Stimulated activated naive CD4-positive, alpha-beta T cell (primary cell): ENCODE measurements at regions not wholly inside any gene's neighbourhood (a gene's known extent, or its start where the extent isn't known, plus 50 kb on each side); places are given as distances from the start of the nearest gene placed in this dataset.
"Not testable (repeated sequence)": the region's sequence is repeated elsewhere in the genome, so short reads cannot be mapped to it uniquely, and the experiment has no call there.

Experiments
- DNase-seq, 6 experiments: peaks; one replicate each; lab custom pipeline; 2025; lab: John Stamatoyannopoulos, UW

GRCh38 chr1:121519042-121519755, 334.4 kb downstream of the SRGAP2C start:
- peak; percentile 72 to 84 (median 78) for DNase-seq

GRCh38 chr1:121519756-121520286, 335.0 kb downstream of the SRGAP2C start:
- peak in 1 of 6 experiments; percentile 1 for DNase-seq

- no peak for DNase-seq
These were observed 337.4 kb downstream of the SRGAP2C start for GRCh38 chr1:121522061-121522759.

- not testable (repeated sequence) for DNase-seq
These were observed 338.3 kb downstream of the SRGAP2C start for GRCh38 chr1:121523112-121523511.

DNA sequence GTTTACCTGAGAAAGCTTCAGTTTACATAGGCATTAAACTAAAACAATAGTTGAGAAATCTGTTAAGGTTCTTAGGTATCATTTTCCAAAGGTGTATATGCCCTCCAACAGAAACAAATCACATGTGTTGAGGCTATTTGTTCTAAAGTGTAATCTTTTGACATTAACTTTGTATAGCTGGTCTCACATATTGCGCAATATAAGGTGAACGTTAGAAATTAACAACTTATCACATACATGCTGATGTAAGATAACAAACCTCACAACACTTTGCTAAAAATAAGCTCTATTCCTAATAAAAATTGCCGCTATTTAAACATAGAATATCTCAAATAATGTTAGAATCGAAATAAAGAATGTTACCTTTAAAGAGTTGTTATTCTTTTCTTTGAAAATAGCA, 340.6 kb downstream of the SRGAP2C start:
- DNase-seq, result no peak

DNA sequence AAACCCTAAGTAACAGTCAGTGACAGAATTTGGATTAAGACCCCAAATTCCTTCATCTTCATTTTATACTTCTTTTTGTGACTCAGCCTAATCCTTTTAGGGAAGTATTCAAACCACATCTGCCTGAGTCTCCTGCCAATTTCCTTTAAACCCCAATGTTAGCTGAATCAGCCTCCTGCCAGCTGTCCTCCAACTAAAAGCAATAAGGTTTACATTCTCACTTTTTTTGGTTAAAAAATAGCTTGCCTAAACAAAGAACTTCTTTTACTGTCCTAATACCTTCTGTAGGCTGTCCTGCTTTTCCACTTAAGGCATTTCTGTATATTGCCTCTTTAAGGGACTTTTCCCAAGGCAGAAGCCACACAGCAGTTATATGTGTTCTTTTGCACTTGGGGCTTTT, 344.2 kb downstream of the SRGAP2C start:
- DNase-seq, result not testable (repeated sequence)

DNA sequence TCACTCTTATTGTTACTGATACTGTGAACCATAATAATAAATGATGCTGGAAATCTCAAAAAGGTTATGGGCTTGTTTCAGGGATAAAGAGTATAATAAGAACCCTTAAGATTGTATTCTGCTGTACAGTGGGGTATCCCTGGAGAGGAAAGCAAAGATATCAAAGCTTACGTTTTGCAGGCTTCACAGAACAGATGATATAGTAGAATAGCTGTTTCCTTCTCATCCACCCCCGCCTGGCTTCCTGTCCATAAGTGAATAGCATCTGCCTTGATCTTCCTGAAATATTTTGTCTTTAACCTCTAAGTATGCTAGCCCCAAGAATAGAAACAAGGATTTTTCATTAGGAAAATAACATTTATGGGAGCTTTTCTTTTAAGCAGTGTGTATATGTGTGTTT, 345.3 kb downstream of the SRGAP2C start:
- not testable (repeated sequence) for DNase-seq

GRCh38 chr1:121531747-121532146, 347.0 kb downstream of the SRGAP2C start:
- DNase-seq, result not testable (repeated sequence)

- not testable (repeated sequence) for DNase-seq
These were observed 353.4 kb downstream of the SRGAP2C start for GRCh38 chr1:121538148-121538547.

- DNase-seq, result no peak
These were observed 354.3 kb downstream of the SRGAP2C start for GRCh38 chr1:121538943-121539575.

- DNase-seq, result not testable (repeated sequence)
These were observed 359.2 kb downstream of the SRGAP2C start for GRCh38 chr1:121543988-121544387.

- no peak for DNase-seq
These were observed 359.7 kb downstream of the SRGAP2C start for GRCh38 chr1:121544500-121544899.

DNA sequence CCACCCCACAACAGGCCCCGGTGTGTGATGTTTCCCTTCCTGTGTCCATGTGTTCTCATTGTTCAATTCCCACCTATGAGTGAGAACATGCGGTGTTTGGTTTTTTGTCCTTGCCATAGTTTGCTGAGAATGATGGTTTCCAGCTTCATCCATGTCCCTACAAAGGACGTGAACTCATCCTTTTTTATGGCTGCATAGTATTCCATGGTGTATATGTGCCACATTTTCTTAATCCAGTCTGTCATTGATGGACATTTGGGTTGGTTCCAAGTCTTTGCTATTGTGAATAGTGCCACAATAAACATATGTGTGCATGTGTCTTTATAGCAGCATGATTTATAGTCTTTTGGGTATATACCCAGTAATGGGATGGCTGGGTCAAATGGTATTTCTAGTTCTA, 361.1 kb downstream of the SRGAP2C start:
- DNase-seq, result not testable (repeated sequence)

DNA sequence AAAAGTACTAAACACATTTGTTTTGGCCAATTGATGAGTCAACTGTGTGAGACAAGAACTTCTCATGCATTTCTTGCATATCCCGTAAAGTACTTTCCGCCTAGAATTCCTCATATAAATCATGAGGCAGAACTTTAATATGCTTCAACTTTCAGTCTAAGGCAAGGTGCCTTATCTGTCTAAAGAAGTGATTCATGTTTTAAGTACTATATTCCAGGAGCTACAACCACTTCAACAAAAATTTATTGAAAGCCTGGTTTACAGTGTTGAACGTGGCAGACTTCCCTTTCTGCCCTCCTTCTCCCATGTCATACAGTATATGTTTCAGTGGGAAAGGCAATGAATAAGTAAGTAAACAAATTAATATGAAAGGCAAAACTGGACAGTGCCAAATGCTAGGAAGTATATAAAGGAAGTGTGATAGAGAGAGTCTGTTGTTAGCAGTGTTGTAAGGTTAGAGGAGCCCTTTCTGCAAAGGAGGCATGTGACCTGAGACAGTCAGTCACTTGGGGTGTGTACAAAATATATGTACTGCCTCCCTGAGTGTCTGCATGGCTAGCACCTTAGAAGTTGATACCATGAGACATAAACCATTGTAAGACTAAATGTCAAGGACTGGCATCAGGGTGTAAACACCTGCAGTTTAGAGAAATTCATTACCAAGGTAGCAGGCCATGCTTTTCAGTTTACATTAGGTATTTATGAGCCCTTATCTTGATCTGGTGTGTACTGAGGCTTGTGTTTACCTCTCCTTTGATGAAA, 362.2 kb downstream of the SRGAP2C start:
- no peak for DNase-seq

DNA sequence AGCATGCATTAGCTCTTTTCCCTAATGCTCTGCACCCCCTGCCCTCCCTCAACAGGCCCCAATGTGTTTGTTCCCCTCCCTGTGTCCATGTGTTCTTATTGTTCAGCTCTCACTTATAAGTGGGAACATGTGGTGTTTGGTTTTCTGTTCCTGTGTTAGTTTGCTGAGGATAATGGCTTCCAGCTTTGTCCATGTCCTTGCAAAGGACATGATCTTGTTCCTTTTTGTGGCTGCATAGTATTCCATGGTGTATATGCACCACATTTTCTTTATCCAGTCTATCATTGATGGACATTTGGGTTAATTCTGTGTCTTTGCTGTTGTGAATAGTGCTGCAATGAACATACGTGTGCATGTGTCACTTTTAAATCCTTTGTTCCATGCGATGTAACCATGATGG, 363.0 kb downstream of the SRGAP2C start:
- not testable (repeated sequence) for DNase-seq

GRCh38 chr1:121550817-121551216, 366.0 kb downstream of the SRGAP2C start:
- DNase-seq, result not testable (repeated sequence)

- DNase-seq, result peak in 3 of 6 experiments; percentile 67 to 76 (median 69)
These were observed 366.7 kb downstream of the SRGAP2C start for GRCh38 chr1:121551491-121551890.

DNA sequence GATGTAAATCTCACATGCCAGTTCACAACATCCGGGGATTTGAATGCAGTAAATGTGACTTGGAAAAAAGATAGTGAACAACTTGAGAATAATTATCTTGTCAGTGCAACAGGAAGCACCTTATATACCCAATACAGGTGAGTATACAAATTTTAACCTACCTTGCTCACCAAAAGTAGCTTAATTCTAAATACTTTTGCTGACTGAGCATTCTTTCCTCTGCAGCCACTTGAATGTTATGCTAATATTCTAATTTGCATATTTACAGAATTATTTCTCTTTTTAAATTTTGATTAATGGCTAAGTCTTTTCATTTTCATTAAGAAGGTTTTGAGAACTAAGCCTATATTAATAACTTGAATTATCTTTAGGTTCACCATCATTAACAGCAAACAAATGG, 371.8 kb downstream of the SRGAP2C start:
- not testable (repeated sequence) for DNase-seq

DNA sequence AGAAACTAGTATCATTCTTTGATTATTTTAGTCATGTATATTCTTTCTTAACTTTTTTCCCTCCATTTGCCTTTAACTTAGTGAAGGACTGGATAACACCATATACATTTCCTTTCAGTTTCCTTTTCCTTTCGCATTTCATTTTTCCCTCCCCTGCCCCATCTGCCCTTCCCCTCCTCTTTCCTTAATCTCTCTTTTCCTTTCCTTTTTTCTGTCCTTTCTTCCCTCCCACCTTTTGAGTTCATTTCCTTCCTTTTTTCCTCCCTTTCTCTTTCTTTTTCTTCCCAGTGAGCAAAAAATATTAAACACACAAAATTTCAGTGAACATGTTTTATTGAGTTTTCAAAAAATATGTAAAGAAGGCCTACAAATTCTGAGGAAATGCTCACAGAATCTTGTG, 373.3 kb downstream of the SRGAP2C start:
- DNase-seq, result not testable (repeated sequence)

- DNase-seq, result no peak
These were observed 373.7 kb downstream of the SRGAP2C start for GRCh38 chr1:121558514-121558913.

DNA sequence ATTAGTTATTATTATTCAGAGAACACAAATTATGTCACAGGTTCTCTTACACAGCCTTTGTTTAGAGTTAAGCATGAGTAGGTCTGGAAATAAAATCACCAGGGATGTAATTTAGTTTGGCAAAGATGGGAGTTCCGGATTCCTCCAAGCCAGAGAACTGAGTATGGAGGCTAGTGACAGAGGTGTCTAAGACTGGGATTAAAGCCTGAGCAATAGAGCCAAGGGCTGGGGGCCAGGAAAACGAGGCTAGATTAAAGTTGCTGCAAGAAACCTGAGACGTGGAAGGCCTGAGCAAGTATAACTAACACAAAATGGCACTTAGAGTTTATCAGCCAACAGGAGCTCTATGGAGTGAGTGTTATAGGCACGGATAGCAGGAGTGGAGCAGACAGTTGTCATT, 381.6 kb downstream of the SRGAP2C start:
- no peak for DNase-seq

DNA sequence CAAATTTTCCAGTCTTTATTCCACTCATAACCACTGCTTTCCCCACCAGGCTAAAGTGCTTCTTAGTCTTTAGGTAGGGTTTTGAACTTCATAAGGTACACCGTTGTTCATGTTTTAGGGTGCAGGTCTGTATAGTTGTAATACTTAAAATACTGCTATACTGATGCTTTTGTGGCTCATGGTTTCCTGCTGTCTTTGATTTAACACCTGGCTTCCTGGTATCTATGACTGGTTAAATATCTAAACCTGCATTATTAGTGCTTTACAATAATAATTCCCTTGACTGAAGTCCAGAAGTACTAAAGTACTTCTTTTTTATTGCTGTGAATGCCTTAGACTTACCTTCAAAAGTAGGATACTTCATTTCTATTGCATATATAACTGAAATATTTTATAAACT, 384.7 kb downstream of the SRGAP2C start:
- no peak for DNase-seq
